ENCODE measurements at regions not wholly inside any gene's neighbourhood (a gene's known extent, or its start where the extent isn't known, plus 50 kb on each side); places are given as distances from the start of the nearest gene placed in this dataset.

GRCh38 chr1:18561967-18562366 is 68.7 kb upstream of the PAX7 start:
- Histone ChIP-seq H3K9me3 (no peaks in the 10 kb centered on the region), H3K4me3 (no peak overlapping the region), H3K27me3 (peaks cover 58% of the 10 kb centered on the region), H3K27ac (no peak overlapping the region), H3K36me3 (no peaks in the 10 kb centered on the region), H3K4me1 (no peaks in the 10 kb centered on the region)
- no peak for DNase-seq
- TF ChIP-seq CTCF (IDR thresholded peaks at IDR 0.05) = no peak
- ATAC-seq = no peak
- intact Hi-C loops (cut with DNase I) = no loop called here

GRCh38 chr1:18564676-18565075 is 66.0 kb upstream of the PAX7 start:
- Histone ChIP-seq H3K27ac (no peak overlapping the region), H3K9me3 (no peaks in the 10 kb centered on the region), H3K4me3 (no peak overlapping the region), H3K27me3 (peaks cover 34% of the 10 kb centered on the region), H3K4me1 (no peaks in the 10 kb centered on the region), H3K36me3 (no peaks in the 10 kb centered on the region)
- intact Hi-C loops (cut with DNase I) = no loop called here
- DNase-seq (no peak), ATAC-seq (no peak)
- no peak for TF ChIP-seq CTCF (IDR thresholded peaks at IDR 0.05)

- no peaks in the 10 kb centered on the region for H3K9me3 ChIP-seq
- no peak overlapping the region for H3K27ac ChIP-seq
- TF ChIP-seq CTCF (IDR thresholded peaks at IDR 0.05) = no peak
- H3K4me3 ChIP-seq = no peak overlapping the region
- ATAC-seq = no peak
- DNase-seq = no peak
- H3K4me1 ChIP-seq = no peaks in the 10 kb centered on the region
- H3K36me3 ChIP-seq = no peaks in the 10 kb centered on the region
- peaks cover 27% of the 10 kb centered on the region for H3K27me3 ChIP-seq
- intact Hi-C loops (cut with DNase I) = no loop called here
Measured at GRCh38 chr1:18565321-18565720, 65.3 kb upstream of the PAX7 start.

GRCh38 chr1:18568489-18568888 is 62.2 kb upstream of the PAX7 start:
- Histone ChIP-seq H3K9me3 (no peaks in the 10 kb centered on the region), H3K4me3 (no peak overlapping the region), H3K27ac (no peak overlapping the region), H3K4me1 (no peaks in the 10 kb centered on the region), H3K36me3 (no peaks in the 10 kb centered on the region), H3K27me3 (no peaks in the 10 kb centered on the region)
- DNase-seq (no peak), ATAC-seq (no peak)
- intact Hi-C loops (cut with DNase I) = no loop called here
- TF ChIP-seq CTCF (IDR thresholded peaks at IDR 0.05) = no peak

- ATAC-seq (no peak), DNase-seq (no peak)
- Histone ChIP-seq H3K4me3 (no peak overlapping the region), H3K36me3 (no peaks in the 10 kb centered on the region), H3K4me1 (no peaks in the 10 kb centered on the region), H3K27ac (no peak overlapping the region), H3K9me3 (no peaks in the 10 kb centered on the region), H3K27me3 (no peaks in the 10 kb centered on the region)
- no peak for TF ChIP-seq CTCF (IDR thresholded peaks at IDR 0.05)
- intact Hi-C loops (cut with DNase I) = no loop called here
Measured at GRCh38 chr1:18569251-18569650, 61.4 kb upstream of the PAX7 start.

GRCh38 chr1:18569811-18570545 is 60.7 kb upstream of the PAX7 start:
- no peak for TF ChIP-seq CTCF (IDR thresholded peaks at IDR 0.05)
- DNase-seq (no peak), ATAC-seq (no peak)
- H3K27ac ChIP-seq = no peak overlapping the region
- no peaks in the 10 kb centered on the region for H3K4me1 ChIP-seq
- no peaks in the 10 kb centered on the region for H3K36me3 ChIP-seq
- no peak overlapping the region for H3K4me3 ChIP-seq
- peaks cover under 1% of the 10 kb centered on the region for H3K27me3 ChIP-seq
- no peaks in the 10 kb centered on the region for H3K9me3 ChIP-seq
- intact Hi-C loops (cut with DNase I) = no loop called here
